NCI-H524 (cell line): ENCODE measurements at regions not wholly inside any gene's neighbourhood (a gene's known extent, or its start where the extent isn't known, plus 50 kb on each side); places are given as distances from the start of the nearest gene placed in this dataset.
A peak's percentile ranks its signal among the peaks of the same experiment; 100 is the strongest.

Experiments
- DNase-seq, 2 experiments: peaks; one replicate each; lab custom pipeline; 2025; lab: John Stamatoyannopoulos, UW

GRCh38 chr6:22401206-22401605 is 104.4 kb upstream of the PRL start:
- DNase-seq: no peak

DNA sequence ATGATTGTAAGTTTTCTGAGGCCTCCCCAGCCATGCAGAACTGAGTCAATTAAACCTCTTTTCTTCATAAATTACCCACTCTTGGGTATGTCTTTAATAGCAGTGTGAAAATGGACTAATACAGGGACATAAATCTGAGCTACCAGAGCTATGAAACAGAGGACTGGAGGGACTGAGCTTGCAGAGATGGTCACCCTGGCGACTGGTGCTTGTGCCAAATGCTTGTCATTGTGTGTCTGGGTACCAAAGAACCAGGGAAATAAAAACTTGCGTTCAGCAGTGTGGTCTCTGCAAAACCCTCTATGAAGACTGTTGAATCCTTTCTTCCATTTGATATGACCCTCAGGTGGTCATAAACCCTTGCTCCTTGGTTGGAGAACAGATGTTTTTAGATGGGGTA is 105.1 kb upstream of the PRL start:
- no peak for DNase-seq

DNA sequence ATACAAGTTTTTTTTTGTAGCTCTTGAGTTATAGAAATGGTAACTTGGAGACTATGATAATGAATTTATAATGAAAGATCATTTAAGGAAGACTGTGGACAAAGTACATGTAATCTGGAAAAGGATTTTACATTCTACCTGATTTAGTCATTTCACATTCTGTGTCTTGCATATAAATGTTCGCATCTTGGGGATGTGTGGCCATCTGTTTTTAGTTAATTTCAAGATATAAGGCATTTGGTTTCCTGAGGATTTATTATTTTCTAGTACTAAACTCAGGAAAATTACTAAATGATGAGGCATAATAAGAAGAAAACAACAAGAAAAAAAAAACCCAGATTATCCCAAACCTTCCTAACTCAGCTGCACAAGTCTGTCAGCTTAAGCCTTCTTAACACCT is 112.7 kb upstream of the PRL start:
- DNase-seq: no peak

DNA sequence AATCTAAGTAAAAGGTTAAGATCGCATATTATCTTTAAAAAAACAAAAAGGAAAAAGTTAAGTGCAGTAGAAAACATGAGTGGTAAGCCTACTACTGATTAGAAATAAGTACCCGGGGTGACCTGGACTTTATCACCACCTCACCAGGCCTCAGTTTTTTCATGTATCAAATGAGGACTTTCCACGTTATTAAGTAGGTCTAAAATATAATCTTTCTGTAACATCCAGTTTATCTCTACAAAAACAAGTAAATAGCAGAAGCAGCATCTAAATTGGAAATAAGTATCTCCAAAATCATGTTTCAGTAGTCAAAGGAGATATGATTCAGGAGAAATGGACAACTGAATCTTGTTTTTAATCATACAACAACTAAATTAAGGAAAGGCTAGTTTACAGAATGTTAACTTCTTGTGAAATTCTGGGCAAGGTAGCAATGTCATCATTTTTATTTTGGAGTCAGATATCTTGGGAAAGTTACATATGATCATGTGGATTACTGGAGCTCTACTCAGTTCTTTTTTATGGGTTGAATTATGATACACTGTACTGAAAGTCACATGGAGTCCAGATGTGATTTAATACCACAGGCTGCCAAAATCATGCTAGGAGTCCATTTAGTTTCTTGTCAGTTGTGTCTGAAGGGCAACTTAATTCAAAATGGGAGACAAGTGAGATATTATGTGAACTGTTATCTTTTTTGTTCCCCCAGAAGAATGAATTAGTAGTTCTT is 114.7 kb upstream of the PRL start:
- no peak for DNase-seq

DNA sequence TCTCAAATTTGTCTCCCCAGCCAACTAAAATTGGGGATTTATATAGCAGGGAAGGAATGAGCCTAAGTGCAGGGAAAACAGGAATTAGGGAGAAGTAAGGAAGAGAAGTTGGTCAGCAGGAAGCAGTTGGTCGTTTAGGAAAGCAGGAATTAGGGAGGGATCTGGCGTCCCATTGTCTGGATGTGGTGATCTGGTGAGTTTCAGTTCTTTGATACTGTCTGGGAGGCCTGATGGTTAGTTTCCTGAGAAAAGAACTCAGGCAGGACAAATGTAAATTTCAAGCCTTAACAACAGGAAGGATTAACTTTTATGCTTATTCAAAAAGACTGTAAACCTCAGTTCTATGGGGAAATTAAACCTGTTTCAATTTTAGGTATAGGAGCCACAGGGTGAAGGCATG is 116.2 kb upstream of the PRL start:
- DNase-seq: no peak

DNA sequence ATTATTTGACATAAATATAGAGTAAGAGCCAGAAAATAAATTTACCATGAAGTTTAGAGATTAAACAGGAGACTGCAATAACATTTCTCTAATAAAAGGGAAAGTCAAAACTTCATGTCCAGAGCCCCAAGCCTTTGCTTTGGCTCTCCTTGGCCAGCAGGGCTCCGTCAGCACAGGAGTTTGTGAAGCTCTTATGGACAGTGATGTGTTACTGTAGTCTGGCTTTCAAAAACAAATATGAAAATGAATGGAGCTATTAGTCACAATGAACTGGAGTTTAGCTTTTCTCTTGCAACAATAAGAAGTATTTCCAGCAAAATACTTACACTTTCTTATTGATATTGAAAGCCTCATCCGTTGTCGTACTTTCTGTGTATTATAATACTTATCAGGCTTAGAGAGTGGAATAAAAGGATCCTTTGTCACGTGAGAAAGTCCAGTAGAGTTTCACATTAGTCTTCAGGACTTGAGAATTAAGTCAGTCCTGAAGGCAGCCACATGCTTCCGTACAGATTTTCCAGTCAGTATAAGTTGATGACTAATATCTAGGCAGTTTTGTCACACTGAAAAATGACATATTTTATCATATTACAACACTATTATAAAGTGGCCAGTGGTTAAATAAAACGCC is 117.0 kb upstream of the PRL start:
- DNase-seq: no peak

GRCh38 chr6:22418714-22419113 is 121.9 kb upstream of the PRL start:
- no peak for DNase-seq

GRCh38 chr6:22421198-22421597 is 124.4 kb upstream of the PRL start:
- DNase-seq: no peak

DNA sequence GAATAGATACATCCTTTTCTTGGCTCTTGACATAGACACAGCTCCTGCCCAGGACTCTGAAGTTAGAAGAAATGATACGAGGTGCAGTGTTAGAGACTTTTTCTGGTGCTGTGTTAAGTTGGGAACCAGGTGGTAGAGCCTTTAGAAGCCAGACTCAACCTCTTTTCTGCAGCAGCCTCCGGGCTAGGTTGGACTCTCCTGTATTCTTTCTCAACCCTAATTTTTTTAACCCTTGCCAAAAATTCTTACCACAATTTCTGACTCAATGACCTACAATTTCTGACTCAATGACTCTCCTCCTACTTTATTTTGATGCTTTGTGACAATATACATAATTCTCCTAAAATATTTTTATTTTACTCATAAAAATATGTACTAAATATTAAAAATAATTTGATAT is 127.4 kb upstream of the PRL start:
- no peak for DNase-seq

DNA sequence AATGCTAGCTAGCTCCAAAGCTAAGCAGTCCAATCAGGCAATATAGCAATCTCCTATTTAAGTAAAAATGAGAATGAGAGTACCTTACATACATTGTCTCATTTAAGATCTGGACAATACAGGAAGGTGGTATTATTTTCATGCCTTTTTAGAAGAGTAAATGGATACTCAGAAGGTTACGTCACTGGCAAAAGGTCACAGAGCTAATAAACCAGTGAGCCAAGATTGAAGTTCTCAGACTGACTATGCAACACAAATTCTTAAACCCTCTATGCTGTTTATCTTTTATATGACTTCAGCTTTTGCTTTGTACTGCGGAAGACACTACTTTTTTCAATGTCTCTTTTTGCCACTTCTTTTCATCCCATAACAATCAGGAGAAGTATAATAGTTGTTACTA is 135.2 kb upstream of the PRL start:
- DNase-seq: no peak

DNA sequence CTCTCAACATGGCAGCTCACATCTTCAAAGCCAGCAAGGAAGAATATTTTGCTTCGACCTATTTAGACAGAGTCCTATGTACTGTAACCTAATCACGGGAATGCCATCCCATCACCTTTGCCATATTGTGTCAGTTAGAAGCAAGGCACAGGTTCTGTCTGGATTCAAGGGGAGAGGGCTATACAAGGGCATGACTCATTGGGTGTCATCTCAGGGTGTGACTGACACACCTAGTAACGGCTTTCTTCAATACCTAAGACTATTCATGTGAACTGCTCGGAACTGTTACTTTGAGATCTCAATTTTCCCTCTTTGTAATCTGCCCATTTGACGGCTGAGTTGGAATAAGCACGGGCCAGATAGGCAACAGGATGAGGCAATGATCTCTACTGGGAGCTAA is 135.6 kb upstream of the HDGFL1 start:
- no peak for DNase-seq

DNA sequence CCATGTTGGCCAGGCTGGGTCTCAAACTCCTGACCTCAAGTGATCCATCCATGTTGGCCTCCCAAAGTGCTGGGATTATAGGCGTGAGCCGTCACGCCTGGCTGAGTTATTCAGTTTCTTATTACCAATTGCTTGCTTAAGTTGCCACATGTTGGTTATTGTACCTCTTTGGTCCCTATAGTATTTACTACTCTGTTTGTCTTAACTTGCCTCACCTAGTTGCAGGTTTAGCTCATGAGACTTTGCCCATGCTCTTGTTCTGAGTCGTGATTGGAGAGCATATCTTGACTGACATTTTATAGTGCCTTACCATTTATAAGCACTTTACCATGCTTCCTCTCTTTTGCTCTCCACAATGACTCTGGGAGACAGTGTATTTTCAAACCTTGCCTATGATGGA is 134.2 kb upstream of the HDGFL1 start:
- no peak for DNase-seq

GRCh38 chr6:22436134-22436533 is 133.2 kb upstream of the HDGFL1 start:
- no peak for DNase-seq

DNA sequence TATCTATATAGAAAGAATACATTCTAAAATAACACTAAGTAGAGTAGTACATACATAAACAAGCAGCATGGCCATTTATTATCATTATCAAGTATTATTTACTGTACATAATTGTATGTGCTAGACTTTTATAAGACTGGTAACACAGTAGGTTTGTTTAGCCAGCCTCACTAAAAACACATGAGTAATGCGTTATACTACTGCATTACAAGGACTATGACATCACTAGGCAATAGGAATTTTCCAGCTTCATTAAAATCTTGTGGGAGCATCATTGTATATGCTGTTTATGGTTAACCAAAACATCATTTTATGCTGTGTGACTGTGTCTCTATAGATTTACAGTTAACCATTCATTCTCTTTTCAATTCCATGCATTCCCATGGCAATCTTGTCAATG is 131.7 kb upstream of the HDGFL1 start:
- DNase-seq: no peak

GRCh38 chr6:22442826-22443225 is 126.5 kb upstream of the HDGFL1 start:
- no peak for DNase-seq

GRCh38 chr6:22444330-22444729 is 125.0 kb upstream of the HDGFL1 start:
- no peak for DNase-seq

GRCh38 chr6:22445946-22446345 is 123.4 kb upstream of the HDGFL1 start:
- DNase-seq: no peak

DNA sequence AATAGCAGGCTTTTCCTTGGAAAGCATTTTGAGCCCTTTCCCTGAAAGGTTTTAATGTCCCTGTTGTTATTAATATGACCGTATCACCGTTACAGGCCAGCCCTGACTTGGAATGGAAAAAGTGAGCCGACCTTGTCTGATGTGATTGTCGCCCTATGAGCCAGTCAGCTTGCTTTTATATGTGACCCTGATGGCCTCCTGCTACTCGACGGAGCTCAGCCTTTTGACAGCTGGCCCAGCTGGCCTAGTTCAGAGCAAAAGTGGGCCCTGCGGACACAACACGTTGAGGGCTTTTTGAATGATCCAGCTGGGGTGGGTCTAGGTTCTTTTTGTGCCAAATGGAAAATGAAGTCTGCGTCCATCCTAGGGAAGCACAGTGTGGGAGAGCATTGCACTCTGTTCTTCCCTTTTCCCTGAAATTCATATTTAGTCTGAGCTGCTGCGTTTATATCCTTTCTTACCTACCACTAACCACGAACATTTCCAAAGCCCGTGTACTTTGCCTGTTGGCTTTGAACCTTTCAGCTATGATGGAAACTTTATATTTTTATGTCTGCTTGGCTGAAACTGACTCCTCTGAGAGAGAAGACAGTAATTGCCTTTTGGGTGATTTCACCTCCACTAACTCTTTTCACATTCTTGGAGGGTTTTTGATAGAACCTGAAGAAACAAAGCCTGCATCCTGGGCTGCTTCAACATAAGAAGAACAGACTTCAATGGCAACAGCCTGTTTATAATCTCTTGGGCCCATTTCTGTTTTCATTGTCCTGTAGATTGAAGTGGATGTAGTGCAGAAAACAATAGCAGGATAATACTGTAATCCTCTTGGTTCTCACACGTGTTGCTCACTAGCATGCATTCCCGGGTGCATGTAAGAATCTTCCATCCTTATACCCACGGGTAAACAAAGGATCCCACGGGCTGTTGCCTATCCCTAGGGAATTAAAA is 121.8 kb upstream of the HDGFL1 start:
- DNase-seq: peak; percentile 83 to 95

- DNase-seq: peak; percentile 83 to 95
Observed at GRCh38 chr6:22448291-22448711, 121.1 kb upstream of the HDGFL1 start.

DNA sequence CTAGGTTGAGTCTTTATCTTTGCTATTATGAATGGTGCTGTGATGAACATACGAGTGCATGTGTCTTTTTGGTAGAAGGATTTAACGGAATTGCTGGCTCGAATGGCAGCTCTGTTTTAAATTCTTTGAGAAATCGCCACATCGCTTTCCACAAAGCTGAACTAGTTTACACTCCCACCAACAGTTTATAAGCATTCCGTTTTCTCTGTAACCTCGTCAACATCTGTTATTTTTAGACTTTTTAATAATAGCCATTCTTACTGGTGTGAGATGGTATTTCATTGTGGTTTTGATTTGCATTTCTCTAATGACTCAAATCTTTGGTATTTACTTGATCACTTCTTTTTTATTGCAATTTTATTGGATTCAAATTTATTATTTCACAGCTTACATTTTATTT is 117.4 kb upstream of the HDGFL1 start:
- no peak for DNase-seq

GRCh38 chr6:22455378-22455777 is 114.0 kb upstream of the HDGFL1 start:
- DNase-seq: no peak

- no peak for DNase-seq
Observed at GRCh38 chr6:22457996-22458395, 111.4 kb upstream of the HDGFL1 start.
